ENCODE measurements at regions not wholly inside any gene's neighbourhood (a gene's known extent, or its start where the extent isn't known, plus 50 kb on each side); places are given as distances from the start of the nearest gene placed in this dataset.

DNA sequence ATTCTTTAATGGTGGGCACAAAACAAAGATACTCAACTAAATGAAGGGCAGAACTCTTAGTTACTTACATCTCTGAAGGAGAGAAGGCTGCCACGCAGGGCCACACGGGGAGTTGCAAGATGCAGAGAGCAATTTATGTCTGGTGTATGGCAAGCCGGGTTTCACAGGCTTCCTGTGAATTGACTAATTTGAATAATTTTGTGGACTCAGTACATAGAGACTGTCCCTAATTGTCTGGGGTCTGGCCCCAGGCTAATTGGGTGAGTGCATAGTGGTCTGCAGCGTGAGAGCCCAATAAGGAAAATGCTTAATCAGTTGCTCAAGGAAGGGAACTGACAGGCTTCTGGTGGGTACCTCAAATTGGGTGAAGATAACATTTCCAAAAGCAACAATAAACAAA is 205.7 kb downstream of the OTOR start:
- intact Hi-C loops (cut with micrococcal nuclease), result no loop called here
- DNase-seq, result no peak
- Mint-ChIP-seq H3K9me3 (peaks cover 0 to 15% (median 4%) of the 10 kb centered on the region in 7 donors), H3K27ac (no peak overlapping the region), H3K4me1 (no peaks in the 10 kb centered on the region), H3K27me3 (ENCODE audit: low read depth in 3 of 3) (no peaks in the 10 kb centered on the region), H3K4me3 (no peak overlapping the region), H3K36me3 (no peaks in the 10 kb centered on the region)
- H2AFZ ChIP-seq (ENCODE audit: insufficient read depth, low read depth, low read length, poor library complexity, severe bottlenecking), result no peak overlapping the region
- H3K79me2 ChIP-seq (ENCODE audit: insufficient read depth, low read length), result no peaks in the 10 kb centered on the region
- H3K4me3 ChIP-seq (replicated peaks in 1 of 3; ENCODE audit: low read depth in 2 of 3, low read length in 3 of 3), result no peak overlapping the region
- peaks cover 5 to 8% of the 10 kb centered on the region in 2 donors for H3K9me3 ChIP-seq (replicated peaks in 1 of 2; ENCODE audit: control insufficient read depth in 1 of 2, insufficient read depth in 1 of 2, low read length in 2 of 2)
- no peaks in the 10 kb centered on the region for H4K20me1 ChIP-seq (ENCODE audit: insufficient read depth, low read length)
- no peak for TF ChIP-seq CTCF (IDR thresholded peaks at IDR 0.05)
- H3K36me3 ChIP-seq (replicated peaks in 1 of 2; ENCODE audit: control insufficient read depth in 1 of 2, insufficient read depth in 2 of 2, low read length in 2 of 2), result no peaks in the 10 kb centered on the region
- H3K9ac ChIP-seq (ENCODE audit: insufficient read depth, low read length, poor library complexity, severe bottlenecking), result no peak overlapping the region
- H3K4me2 ChIP-seq (replicated peaks; ENCODE audit: extremely low read depth, low read length, poor library complexity, severe bottlenecking), result no peak overlapping the region
- no peak overlapping the region for H3K27ac ChIP-seq (ENCODE audit: low read depth in 1 of 2, low read length in 2 of 2)
- WGBS (ENCODE audit: insufficient coverage), result 53% methylated on average over 1 of the region's 4 CpGs
- no peaks in the 10 kb centered on the region for H3K27me3 ChIP-seq (ENCODE audit: control insufficient read depth in 2 of 2, insufficient read depth in 2 of 2, low read length in 2 of 2)
- H3K4me1 ChIP-seq (ENCODE audit: control insufficient read depth in 1 of 2, insufficient read depth in 2 of 2, low read length in 2 of 2), result no peaks in the 10 kb centered on the region

DNA sequence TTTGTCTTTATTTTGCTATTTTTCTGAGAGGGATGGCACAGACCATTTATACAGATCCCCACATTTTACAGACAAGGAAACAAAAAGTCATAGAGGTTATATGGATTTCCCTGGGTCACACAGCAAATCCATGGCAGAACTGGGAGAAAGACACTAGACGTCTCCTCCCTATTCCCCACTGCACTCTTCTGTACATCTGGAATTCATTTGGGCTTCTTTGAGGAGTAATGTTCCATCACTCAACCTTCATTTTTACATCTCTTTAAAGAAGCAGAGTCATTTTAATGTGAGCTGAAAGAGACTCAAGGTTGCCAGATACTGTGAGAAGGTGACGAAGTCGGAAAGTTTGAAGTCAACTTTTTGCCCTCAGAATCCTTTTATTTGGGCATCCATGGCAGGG is 207.3 kb downstream of the OTOR start:
- no peak overlapping the region for H3K4me2 ChIP-seq (replicated peaks; ENCODE audit: extremely low read depth, low read length, poor library complexity, severe bottlenecking)
- WGBS (ENCODE audit: insufficient coverage), result 86% methylated on average over 2 of the region's 3 CpGs
- H3K4me3 ChIP-seq (replicated peaks in 1 of 3; ENCODE audit: low read depth in 2 of 3, low read length in 3 of 3), result no peak overlapping the region
- H3K4me1 ChIP-seq (ENCODE audit: control insufficient read depth in 1 of 2, insufficient read depth in 2 of 2, low read length in 2 of 2), result no peaks in the 10 kb centered on the region
- Mint-ChIP-seq H3K36me3 (no peaks in the 10 kb centered on the region), H3K4me3 (no peak overlapping the region), H3K27me3 (ENCODE audit: low read depth in 3 of 3) (no peaks in the 10 kb centered on the region), H3K4me1 (no peaks in the 10 kb centered on the region), H3K9me3 (peaks cover 0 to 15% (median 2%) of the 10 kb centered on the region in 7 donors), H3K27ac (peak overlapping the region in 1 of 7 donors; percentile 65)
- DNase-seq, result no peak
- H2AFZ ChIP-seq (ENCODE audit: insufficient read depth, low read depth, low read length, poor library complexity, severe bottlenecking), result no peak overlapping the region
- no peak overlapping the region for H3K9ac ChIP-seq (ENCODE audit: insufficient read depth, low read length, poor library complexity, severe bottlenecking)
- peaks cover 0 to 2% of the 10 kb centered on the region in 2 donors for H3K9me3 ChIP-seq (replicated peaks in 1 of 2; ENCODE audit: control insufficient read depth in 1 of 2, insufficient read depth in 1 of 2, low read length in 2 of 2)
- no peaks in the 10 kb centered on the region for H3K79me2 ChIP-seq (ENCODE audit: insufficient read depth, low read length)
- H3K36me3 ChIP-seq (replicated peaks in 1 of 2; ENCODE audit: control insufficient read depth in 1 of 2, insufficient read depth in 2 of 2, low read length in 2 of 2), result no peaks in the 10 kb centered on the region
- no peak for TF ChIP-seq CTCF (IDR thresholded peaks at IDR 0.05)
- no peak overlapping the region for H3K27ac ChIP-seq (ENCODE audit: low read depth in 1 of 2, low read length in 2 of 2)
- intact Hi-C loops (cut with micrococcal nuclease), result no loop called here
- no peaks in the 10 kb centered on the region for H3K27me3 ChIP-seq (ENCODE audit: control insufficient read depth in 2 of 2, insufficient read depth in 2 of 2, low read length in 2 of 2)
- H4K20me1 ChIP-seq (ENCODE audit: insufficient read depth, low read length), result no peaks in the 10 kb centered on the region

Measured in CD14-positive monocyte (primary cell).